ENCODE measurements at regions not wholly inside any gene's neighbourhood (a gene's known extent, or its start where the extent isn't known, plus 50 kb on each side); places are given as distances from the start of the nearest gene placed in this dataset.

DNA sequence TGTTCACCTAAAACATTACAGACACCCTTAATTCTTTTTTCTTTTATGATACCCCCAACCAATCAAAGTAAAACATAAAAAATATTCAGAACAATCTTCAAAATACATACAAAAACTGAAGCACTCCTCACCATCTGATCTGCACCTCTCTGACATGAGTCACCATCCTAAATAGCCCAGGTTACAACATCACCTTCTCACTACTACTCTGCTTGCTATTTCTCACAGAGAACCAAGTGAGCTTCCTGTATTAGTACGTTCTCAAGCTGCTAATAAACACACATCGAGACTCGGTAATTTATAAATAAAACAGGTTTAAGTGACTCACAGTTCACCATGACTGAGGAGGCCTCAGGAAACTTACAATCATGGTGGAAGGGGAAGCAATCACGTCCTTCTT lies 183.5 kb downstream of the CBLN2 start:
- Histone ChIP-seq H3K79me2 (ENCODE audit: control insufficient read depth, insufficient read depth, low read length, poor library complexity) (no peaks in the 10 kb centered on the region), H4K8ac (ENCODE audit: low read depth, low read length) (no peak overlapping the region), H2BK12ac (ENCODE audit: low read length) (no peak overlapping the region), H4K12ac (ENCODE audit: low read depth, low read length) (no peak overlapping the region), H3K79me1 (ENCODE audit: low read length) (no peaks in the 10 kb centered on the region), H4K91ac (ENCODE audit: low read depth, low read length) (no peak overlapping the region), H3K4me1 (ENCODE audit: control insufficient read depth in 1 of 2, insufficient read depth in 2 of 2, low read length in 2 of 2) (no peaks in the 10 kb centered on the region), H2AK5ac (ENCODE audit: low read length) (no peak overlapping the region), H3K27ac (ENCODE audit: low read depth, low read length) (no peak overlapping the region), H3K9me3 (ENCODE audit: insufficient read depth, low read depth, low read length) (no peaks in the 10 kb centered on the region), H3K4me3 (ENCODE audit: low read depth, low read length) (no peak overlapping the region), H2AFZ (ENCODE audit: insufficient read depth, low read length, poor library complexity) (no peak overlapping the region), H3K9ac (ENCODE audit: low read length) (no peak overlapping the region), H3K4ac (ENCODE audit: low read depth, low read length) (no peak overlapping the region), H3K23ac (ENCODE audit: low read length) (no peak overlapping the region), H2BK120ac (ENCODE audit: insufficient read depth, low read length, poor library complexity) (no peak overlapping the region), H3K36me3 (ENCODE audit: control insufficient read depth in 1 of 2, insufficient read depth in 2 of 2, low read length in 2 of 2) (no peaks in the 10 kb centered on the region), H3K27me3 (ENCODE audit: insufficient read depth, low read length) (no peaks in the 10 kb centered on the region), H3K18ac (ENCODE audit: low read length) (no peak overlapping the region), H3K14ac (ENCODE audit: low read length) (no peak overlapping the region), H2BK5ac (ENCODE audit: low read depth, low read length, poor library complexity) (no peak overlapping the region), H3K4me2 (ENCODE audit: low read length) (no peak overlapping the region)
- no CpG with 5 or more reads among the region's 4 CpGs for WGBS (ENCODE audit: extremely low coverage, insufficient coverage, insufficient read length)
- DNase-seq, result peak in 1 of 2 donors; percentile 1

DNA sequence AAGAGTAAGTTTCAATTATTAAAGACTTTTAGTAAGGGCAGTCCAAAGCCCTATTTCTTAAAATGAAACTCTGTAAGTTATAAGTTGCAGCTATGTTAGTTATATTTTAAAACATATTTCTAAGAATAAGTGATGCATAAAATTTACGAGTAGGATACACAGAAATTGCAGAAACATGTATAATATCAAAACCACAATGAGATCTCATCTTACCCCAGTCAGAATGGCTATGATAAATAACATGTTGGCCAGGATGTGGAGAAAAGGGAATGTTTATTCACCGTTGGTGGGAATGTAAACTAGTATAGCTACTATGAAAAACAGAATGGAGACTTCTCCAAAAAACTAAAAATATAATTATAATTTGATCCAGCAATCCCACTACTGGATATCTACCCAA lies 201.2 kb downstream of the CBLN2 start:
- Histone ChIP-seq H3K23ac (ENCODE audit: low read length) (no peak overlapping the region), H3K4me2 (ENCODE audit: low read length) (no peak overlapping the region), H3K36me3 (ENCODE audit: control insufficient read depth in 1 of 2, insufficient read depth in 2 of 2, low read length in 2 of 2) (no peaks in the 10 kb centered on the region), H2BK120ac (ENCODE audit: insufficient read depth, low read length, poor library complexity) (no peak overlapping the region), H3K14ac (ENCODE audit: low read length) (no peak overlapping the region), H3K4me3 (ENCODE audit: low read depth, low read length) (no peak overlapping the region), H4K91ac (ENCODE audit: low read depth, low read length) (no peak overlapping the region), H2AK5ac (ENCODE audit: low read length) (no peak overlapping the region), H3K4ac (ENCODE audit: low read depth, low read length) (no peak overlapping the region), H3K4me1 (ENCODE audit: control insufficient read depth in 1 of 2, insufficient read depth in 2 of 2, low read length in 2 of 2) (no peaks in the 10 kb centered on the region), H3K79me1 (ENCODE audit: low read length) (no peaks in the 10 kb centered on the region), H3K27ac (ENCODE audit: low read depth, low read length) (no peak overlapping the region), H2BK12ac (ENCODE audit: low read length) (no peak overlapping the region), H3K79me2 (ENCODE audit: control insufficient read depth, insufficient read depth, low read length, poor library complexity) (no peaks in the 10 kb centered on the region), H3K27me3 (ENCODE audit: insufficient read depth, low read length) (no peaks in the 10 kb centered on the region), H3K9me3 (ENCODE audit: insufficient read depth, low read depth, low read length) (no peaks in the 10 kb centered on the region), H2BK5ac (ENCODE audit: low read depth, low read length, poor library complexity) (no peak overlapping the region), H4K8ac (ENCODE audit: low read depth, low read length) (no peak overlapping the region), H3K9ac (ENCODE audit: low read length) (no peak overlapping the region), H3K18ac (ENCODE audit: low read length) (no peak overlapping the region), H4K12ac (ENCODE audit: low read depth, low read length) (no peak overlapping the region), H2AFZ (ENCODE audit: insufficient read depth, low read length, poor library complexity) (no peak overlapping the region)
- no CpG with 5 or more reads among the region's 2 CpGs for WGBS (ENCODE audit: extremely low coverage, insufficient coverage, insufficient read length)
- no peak for DNase-seq

DNA sequence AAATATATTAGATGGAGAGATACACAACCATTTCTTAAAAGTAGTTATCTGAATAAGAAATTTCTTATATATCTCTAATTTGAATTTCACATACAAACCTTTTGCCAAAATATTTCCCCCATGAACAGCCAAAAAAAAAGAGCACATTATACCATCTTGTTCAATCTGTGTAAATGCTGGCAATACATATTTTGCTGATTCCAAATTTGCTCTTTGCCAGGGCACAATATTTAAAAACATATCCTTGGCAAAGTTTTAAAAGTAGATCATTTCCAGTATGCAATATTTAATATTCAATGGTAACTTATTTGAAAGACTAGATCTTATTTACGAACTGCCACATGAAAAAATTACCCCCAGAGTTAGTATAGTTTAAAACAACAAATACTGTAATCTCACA lies 204.2 kb downstream of the CBLN2 start:
- H3K79me1 ChIP-seq (ENCODE audit: low read length), result no peaks in the 10 kb centered on the region
- no peaks in the 10 kb centered on the region for H3K4me1 ChIP-seq (ENCODE audit: control insufficient read depth in 1 of 2, insufficient read depth in 2 of 2, low read length in 2 of 2)
- H2AFZ ChIP-seq (ENCODE audit: insufficient read depth, low read length, poor library complexity), result no peak overlapping the region
- H2AK5ac ChIP-seq (ENCODE audit: low read length), result no peak overlapping the region
- no peak overlapping the region for H2BK12ac ChIP-seq (ENCODE audit: low read length)
- H3K79me2 ChIP-seq (ENCODE audit: control insufficient read depth, insufficient read depth, low read length, poor library complexity), result no peaks in the 10 kb centered on the region
- no peak overlapping the region for H3K4me2 ChIP-seq (ENCODE audit: low read length)
- no peak overlapping the region for H3K18ac ChIP-seq (ENCODE audit: low read length)
- H2BK120ac ChIP-seq (ENCODE audit: insufficient read depth, low read length, poor library complexity), result no peak overlapping the region
- no peak overlapping the region for H2BK5ac ChIP-seq (ENCODE audit: low read depth, low read length, poor library complexity)
- H4K8ac ChIP-seq (ENCODE audit: low read depth, low read length), result no peak overlapping the region
- H3K9me3 ChIP-seq (ENCODE audit: insufficient read depth, low read depth, low read length), result no peaks in the 10 kb centered on the region
- no peak overlapping the region for H4K91ac ChIP-seq (ENCODE audit: low read depth, low read length)
- WGBS (ENCODE audit: extremely low coverage, insufficient coverage, insufficient read length), result no CpG with 5 or more reads among the region's 1 CpG
- no peaks in the 10 kb centered on the region for H3K36me3 ChIP-seq (ENCODE audit: control insufficient read depth in 1 of 2, insufficient read depth in 2 of 2, low read length in 2 of 2)
- H3K23ac ChIP-seq (ENCODE audit: low read length), result no peak overlapping the region
- H3K4me3 ChIP-seq (ENCODE audit: low read depth, low read length), result no peak overlapping the region
- no peak overlapping the region for H3K9ac ChIP-seq (ENCODE audit: low read length)
- no peak overlapping the region for H3K4ac ChIP-seq (ENCODE audit: low read depth, low read length)
- H4K12ac ChIP-seq (ENCODE audit: low read depth, low read length), result no peak overlapping the region
- H3K27me3 ChIP-seq (ENCODE audit: insufficient read depth, low read length), result no peaks in the 10 kb centered on the region
- H3K27ac ChIP-seq (ENCODE audit: low read depth, low read length), result no peak overlapping the region
- DNase-seq, result no peak
- H3K14ac ChIP-seq (ENCODE audit: low read length), result no peak overlapping the region

DNA sequence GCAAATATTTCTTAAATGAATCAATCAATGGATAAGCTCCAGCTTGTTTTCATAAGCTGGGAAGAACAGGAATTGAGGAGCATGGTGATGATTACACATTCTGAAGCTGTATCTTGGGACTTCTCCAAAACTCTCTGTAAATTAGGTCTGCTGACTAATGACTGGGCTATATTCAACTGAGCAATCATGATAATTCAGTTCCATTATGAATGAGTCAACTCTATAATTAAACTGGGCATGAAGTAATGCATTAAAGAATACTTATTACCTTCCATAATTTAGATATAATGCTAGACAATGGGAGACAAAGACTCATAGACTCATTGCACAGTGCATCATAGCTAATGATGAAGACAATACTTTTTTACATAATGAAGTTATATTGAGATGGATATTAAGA lies 207.4 kb downstream of the CBLN2 start:
- Histone ChIP-seq H3K4me3 (ENCODE audit: low read depth, low read length) (no peak overlapping the region), H3K36me3 (ENCODE audit: control insufficient read depth in 1 of 2, insufficient read depth in 2 of 2, low read length in 2 of 2) (no peaks in the 10 kb centered on the region), H3K4me1 (ENCODE audit: control insufficient read depth in 1 of 2, insufficient read depth in 2 of 2, low read length in 2 of 2) (no peaks in the 10 kb centered on the region), H4K12ac (ENCODE audit: low read depth, low read length) (no peak overlapping the region), H3K23ac (ENCODE audit: low read length) (no peak overlapping the region), H3K79me1 (ENCODE audit: low read length) (no peaks in the 10 kb centered on the region), H3K14ac (ENCODE audit: low read length) (no peak overlapping the region), H3K79me2 (ENCODE audit: control insufficient read depth, insufficient read depth, low read length, poor library complexity) (no peaks in the 10 kb centered on the region), H2BK5ac (ENCODE audit: low read depth, low read length, poor library complexity) (no peak overlapping the region), H3K9ac (ENCODE audit: low read length) (no peak overlapping the region), H2BK120ac (ENCODE audit: insufficient read depth, low read length, poor library complexity) (no peak overlapping the region), H4K8ac (ENCODE audit: low read depth, low read length) (no peak overlapping the region), H2BK12ac (ENCODE audit: low read length) (no peak overlapping the region), H3K9me3 (ENCODE audit: insufficient read depth, low read depth, low read length) (no peaks in the 10 kb centered on the region), H4K91ac (ENCODE audit: low read depth, low read length) (no peak overlapping the region), H3K18ac (ENCODE audit: low read length) (no peak overlapping the region), H2AFZ (ENCODE audit: insufficient read depth, low read length, poor library complexity) (no peak overlapping the region), H2AK5ac (ENCODE audit: low read length) (no peak overlapping the region), H3K4me2 (ENCODE audit: low read length) (no peak overlapping the region), H3K27ac (ENCODE audit: low read depth, low read length) (no peak overlapping the region), H3K4ac (ENCODE audit: low read depth, low read length) (no peak overlapping the region), H3K27me3 (ENCODE audit: insufficient read depth, low read length) (no peaks in the 10 kb centered on the region)
- no peak for DNase-seq

DNA sequence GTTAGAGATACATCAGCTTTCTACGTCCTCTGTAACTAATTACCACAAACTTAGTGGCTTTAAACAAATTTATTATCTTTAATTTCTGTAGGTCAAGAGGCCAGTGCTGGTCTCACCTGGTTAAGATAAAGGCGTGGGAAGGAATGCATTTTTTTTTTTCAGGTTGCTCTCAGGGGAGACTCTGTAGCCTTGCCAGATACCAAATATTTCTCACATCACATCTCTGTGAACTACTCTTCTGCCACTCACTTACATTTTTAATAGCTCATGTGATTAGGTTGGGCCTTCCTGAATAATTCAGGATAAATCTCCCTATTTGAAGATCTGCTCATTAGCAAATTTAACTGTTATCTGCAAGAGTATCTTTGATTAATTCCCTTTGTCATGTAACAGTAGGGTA lies 214.6 kb downstream of the CBLN2 start:
- Histone ChIP-seq H3K14ac (ENCODE audit: low read length) (no peak overlapping the region), H2AFZ (ENCODE audit: insufficient read depth, low read length, poor library complexity) (no peak overlapping the region), H2BK5ac (ENCODE audit: low read depth, low read length, poor library complexity) (no peak overlapping the region), H4K91ac (ENCODE audit: low read depth, low read length) (no peak overlapping the region), H3K9me3 (ENCODE audit: insufficient read depth, low read depth, low read length) (no peaks in the 10 kb centered on the region), H2BK12ac (ENCODE audit: low read length) (no peak overlapping the region), H3K9ac (ENCODE audit: low read length) (no peak overlapping the region), H3K4ac (ENCODE audit: low read depth, low read length) (no peak overlapping the region), H2BK120ac (ENCODE audit: insufficient read depth, low read length, poor library complexity) (no peak overlapping the region), H4K8ac (ENCODE audit: low read depth, low read length) (no peak overlapping the region), H3K27ac (ENCODE audit: low read depth, low read length) (no peak overlapping the region), H3K4me2 (ENCODE audit: low read length) (no peak overlapping the region), H3K18ac (ENCODE audit: low read length) (no peak overlapping the region), H3K4me1 (ENCODE audit: control insufficient read depth in 1 of 2, insufficient read depth in 2 of 2, low read length in 2 of 2) (no peaks in the 10 kb centered on the region), H3K23ac (ENCODE audit: low read length) (no peak overlapping the region), H3K79me2 (ENCODE audit: control insufficient read depth, insufficient read depth, low read length, poor library complexity) (no peaks in the 10 kb centered on the region), H3K79me1 (ENCODE audit: low read length) (no peaks in the 10 kb centered on the region), H3K4me3 (ENCODE audit: low read depth, low read length) (no peak overlapping the region), H2AK5ac (ENCODE audit: low read length) (no peak overlapping the region), H3K36me3 (ENCODE audit: control insufficient read depth in 1 of 2, insufficient read depth in 2 of 2, low read length in 2 of 2) (no peaks in the 10 kb centered on the region), H4K12ac (ENCODE audit: low read depth, low read length) (no peak overlapping the region), H3K27me3 (ENCODE audit: insufficient read depth, low read length) (no peaks in the 10 kb centered on the region)
- WGBS (ENCODE audit: extremely low coverage, insufficient coverage, insufficient read length), result no CpG with 5 or more reads among the region's 2 CpGs
- no peak for DNase-seq
